ENCODE measurements at regions not wholly inside any gene's neighbourhood (a gene's known extent, or its start where the extent isn't known, plus 50 kb on each side); places are given as distances from the start of the nearest gene placed in this dataset.

DNA sequence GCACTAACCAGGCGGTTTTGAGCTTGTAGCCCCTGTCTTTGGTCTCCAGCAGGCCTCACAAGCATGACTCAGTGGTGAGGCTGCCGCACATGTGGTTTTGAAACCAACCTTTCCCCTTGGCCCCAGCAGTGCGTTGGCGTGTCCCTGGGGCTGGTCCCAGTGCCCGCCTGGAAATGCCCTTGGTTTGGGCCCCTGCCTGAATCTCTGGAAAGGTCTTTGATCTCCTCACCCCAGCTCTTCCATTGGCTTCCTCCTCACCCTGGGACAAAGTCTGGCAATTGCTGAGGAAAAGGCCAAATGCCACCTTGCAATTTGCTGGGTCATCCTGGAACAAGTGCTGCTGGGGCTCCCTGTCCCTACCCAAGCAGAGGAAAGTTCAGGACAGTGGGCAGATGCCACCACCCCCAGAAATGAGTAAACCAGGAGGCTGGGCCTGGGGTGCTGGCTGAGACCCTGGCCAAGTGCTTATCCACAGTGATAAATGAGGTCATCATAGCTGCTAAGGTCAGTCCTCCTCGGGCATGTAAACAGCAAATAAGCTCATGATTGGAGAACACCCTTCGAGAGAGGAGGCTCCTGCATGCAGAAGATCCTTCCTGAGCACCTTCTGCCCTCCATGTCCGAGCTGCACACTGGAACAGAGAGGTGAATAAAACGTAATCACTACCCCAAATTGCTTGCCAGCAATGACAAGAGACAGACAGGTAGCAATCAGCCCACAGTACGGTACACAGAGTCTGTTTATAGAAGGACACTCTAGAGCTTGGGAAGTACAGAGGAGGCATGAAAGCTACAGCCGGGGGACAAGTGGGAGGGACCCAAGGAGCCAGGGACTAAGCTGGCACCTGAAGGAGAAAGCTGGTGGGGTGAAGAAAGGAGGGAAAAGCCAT, 98.9 kb upstream of the CPEB4 start (continued):
- TF ChIP-seq AFF1 (IDR thresholded peaks at IDR 0.05; ENCODE audit: low read depth in 1 of 2, partially characterized antibody in 2 of 2) (no peak), POLR2B (IDR thresholded peaks at IDR 0.05; ENCODE audit: low read depth, partially characterized antibody) (no peak), USF1 (CRISPR knock-in tag; IDR thresholded peaks at IDR 0.05) (no peak), CHD4 (IDR thresholded peaks at IDR 0.05; ENCODE audit: insufficient read depth, insufficient replicate concordance, low read depth, low read length, poor library complexity, severe bottlenecking) (no peak), NR2C2 (CRISPR knock-in tag; IDR thresholded peaks at IDR 0.05) (no peak), NR2C2 (tag; IDR thresholded peaks at IDR 0.05) (0 out of 2 replicates have a peak, but pooled peaks have one; percentile 20), ASH1L (IDR thresholded peaks at IDR 0.05; ENCODE audit: borderline replicate concordance, low read depth, partially characterized antibody) (no peak), ZNF316 (IDR thresholded peaks at IDR 0.05) (peak; percentile 29; the same call in 1 of the 2 replicates)
- TF ChIP-seq, protein P1, sequence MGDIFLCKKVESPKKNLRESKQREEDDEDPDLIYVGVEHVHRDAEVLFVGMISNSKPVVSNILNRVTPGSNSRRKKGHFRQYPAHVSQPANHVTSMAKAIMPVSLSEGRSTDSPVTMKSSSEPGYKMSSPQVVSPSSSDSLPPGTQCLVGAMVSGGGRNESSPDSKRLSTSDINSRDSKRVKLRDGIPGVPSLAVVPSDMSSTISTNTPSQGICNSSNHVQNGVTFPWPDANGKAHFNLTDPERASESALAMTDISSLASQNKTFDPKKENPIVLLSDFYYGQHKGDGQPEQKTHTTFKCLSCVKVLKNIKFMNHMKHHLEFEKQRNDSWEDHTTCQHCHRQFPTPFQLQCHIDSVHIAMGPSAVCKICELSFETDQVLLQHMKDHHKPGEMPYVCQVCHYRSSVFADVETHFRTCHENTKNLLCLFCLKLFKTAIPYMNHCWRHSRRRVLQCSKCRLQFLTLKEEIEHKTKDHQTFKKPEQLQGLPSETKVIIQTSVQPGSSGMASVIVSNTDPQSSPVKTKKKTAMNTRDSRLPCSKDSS (IDR thresholded peaks at IDR 0.05; ENCODE audit: low read depth, partially characterized antibody), result no peak
- TF ChIP-seq, protein P2, sequence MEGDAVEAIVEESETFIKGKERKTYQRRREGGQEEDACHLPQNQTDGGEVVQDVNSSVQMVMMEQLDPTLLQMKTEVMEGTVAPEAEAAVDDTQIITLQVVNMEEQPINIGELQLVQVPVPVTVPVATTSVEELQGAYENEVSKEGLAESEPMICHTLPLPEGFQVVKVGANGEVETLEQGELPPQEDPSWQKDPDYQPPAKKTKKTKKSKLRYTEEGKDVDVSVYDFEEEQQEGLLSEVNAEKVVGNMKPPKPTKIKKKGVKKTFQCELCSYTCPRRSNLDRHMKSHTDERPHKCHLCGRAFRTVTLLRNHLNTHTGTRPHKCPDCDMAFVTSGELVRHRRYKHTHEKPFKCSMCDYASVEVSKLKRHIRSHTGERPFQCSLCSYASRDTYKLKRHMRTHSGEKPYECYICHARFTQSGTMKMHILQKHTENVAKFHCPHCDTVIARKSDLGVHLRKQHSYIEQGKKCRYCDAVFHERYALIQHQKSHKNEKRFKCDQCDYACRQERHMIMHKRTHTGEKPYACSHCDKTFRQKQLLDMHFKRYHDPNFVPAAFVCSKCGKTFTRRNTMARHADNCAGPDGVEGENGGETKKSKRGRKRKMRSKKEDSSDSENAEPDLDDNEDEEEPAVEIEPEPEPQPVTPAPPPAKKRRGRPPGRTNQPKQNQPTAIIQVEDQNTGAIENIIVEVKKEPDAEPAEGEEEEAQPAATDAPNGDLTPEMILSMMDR (IDR thresholded peaks at IDR 0.05 in 2 of 3, conservative IDR thresholded peaks at IDR 0.05 in 1 of 3; ENCODE audit: insufficient read depth in 2 of 3, low read depth in 1 of 3, low read length in 3 of 3), result no peak
- TF ChIP-seq, protein P3, sequence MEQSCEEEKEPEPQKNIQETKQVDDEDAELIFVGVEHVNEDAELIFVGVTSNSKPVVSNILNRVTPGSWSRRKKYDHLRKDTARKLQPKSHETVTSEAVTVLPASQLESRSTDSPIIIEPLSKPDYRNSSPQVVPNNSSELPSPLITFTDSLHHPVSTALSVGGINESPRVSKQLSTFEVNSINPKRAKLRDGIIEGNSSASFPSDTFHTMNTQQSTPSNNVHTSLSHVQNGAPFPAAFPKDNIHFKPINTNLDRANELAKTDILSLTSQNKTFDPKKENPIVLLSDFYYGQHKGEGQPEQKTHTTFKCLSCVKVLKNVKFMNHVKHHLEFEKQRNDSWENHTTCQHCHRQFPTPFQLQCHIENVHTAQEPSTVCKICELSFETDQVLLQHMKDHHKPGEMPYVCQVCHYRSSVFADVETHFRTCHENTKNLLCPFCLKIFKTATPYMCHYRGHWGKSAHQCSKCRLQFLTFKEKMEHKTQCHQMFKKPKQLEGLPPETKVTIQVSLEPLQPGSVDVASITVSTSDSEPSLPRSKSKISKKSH (CRISPR knock-in tag; IDR thresholded peaks at IDR 0.05), result no peak

Data from K562 (cell line).